ENCODE measurements at regions not wholly inside any gene's neighbourhood (a gene's known extent, or its start where the extent isn't known, plus 50 kb on each side); places are given as distances from the start of the nearest gene placed in this dataset.
"Not testable (repeated sequence)": the region's sequence is repeated elsewhere in the genome, so short reads cannot be mapped to it uniquely, and the experiment has no call there.

DNA sequence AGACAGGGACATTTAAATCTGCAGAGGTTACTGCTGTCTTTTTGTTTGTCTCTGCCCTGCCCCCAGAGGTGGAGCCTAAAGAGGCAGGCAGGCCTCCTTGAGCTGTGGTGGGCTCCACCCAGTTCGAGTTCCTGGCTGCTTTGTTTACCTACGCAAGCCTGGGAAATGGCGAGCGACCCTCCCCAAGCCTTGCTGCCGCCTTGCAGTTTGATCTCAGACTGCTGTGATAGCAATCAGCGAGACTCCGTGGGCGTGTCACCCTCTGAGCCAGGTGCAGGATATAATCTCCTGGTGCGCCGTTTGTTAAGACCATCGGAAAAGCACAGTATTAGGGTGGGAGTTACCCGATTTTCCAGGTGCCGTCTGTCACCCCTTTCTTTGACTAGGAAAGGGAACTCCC is 93.3 kb downstream of the ANKRD30BL start:
- H3K27me3 ChIP-seq (ENCODE audit: control insufficient read depth, insufficient read depth, low read length); H3K4me3 ChIP-seq (ENCODE audit: insufficient read depth, low read depth, low read length); DNase-seq: not testable (repeated sequence)

DNA sequence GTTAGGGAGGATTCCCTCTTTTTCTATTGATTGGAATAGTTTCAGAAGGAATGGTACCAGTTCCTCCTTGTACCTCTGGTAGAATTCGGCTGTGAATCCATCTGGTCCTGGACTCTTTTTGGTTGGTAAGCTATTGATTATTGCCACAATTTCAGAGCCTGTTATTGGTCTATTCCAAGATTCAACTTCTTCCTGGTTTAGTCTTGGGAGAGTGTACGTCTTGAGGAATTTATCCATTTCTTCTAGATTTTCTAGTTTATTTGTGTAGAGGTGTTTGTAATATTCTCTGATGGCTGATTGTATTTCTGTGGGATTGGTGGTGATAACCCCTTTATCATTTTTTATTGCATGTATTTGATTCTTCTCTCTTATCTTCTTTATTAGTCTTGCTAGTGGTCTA is 96.4 kb downstream of the ANKRD30BL start:
- H3K4me3 ChIP-seq (ENCODE audit: insufficient read depth, low read depth, low read length); H3K36me3 ChIP-seq (replicated peaks; ENCODE audit: control insufficient read depth, insufficient read depth, low read length); H3K27me3 ChIP-seq (ENCODE audit: control insufficient read depth, insufficient read depth, low read length); DNase-seq: not testable (repeated sequence)

More for the DNA sequence above, 93.3 kb downstream of the ANKRD30BL start:
- not testable (repeated sequence) for H3K36me3 ChIP-seq (replicated peaks; ENCODE audit: control insufficient read depth, insufficient read depth, low read length)

DNA sequence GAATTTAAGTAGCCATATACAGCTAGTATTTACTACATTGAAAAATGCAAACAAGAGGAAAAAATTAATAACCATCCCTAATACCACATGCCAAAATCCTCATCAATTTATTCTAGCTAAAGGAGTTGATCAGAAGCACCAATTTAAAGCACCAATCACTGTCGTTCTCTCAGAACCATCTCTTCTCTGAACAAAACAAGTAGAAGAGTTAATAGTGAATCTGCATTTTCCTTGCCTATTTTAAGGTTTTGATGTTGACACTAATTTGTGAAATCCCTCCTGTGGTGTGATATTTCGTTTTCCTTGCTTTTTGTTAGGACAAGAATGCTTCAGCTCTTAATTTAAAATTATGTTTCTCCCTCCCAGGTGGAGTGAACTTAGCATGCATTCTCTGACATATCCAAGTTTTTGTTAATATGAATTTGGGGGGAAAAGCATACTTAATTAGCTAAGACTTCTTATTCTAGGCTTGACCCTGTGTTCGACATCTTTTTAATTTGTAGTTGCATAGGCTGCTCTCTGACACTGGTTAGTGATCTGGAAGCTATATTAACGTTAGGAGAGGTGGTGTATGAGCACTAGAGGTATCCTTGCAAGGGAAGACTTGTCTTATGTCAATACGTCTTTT is 122.0 kb downstream of the ANKRD30BL start:
- peaks cover 34% of the 10 kb centered on the region for H3K27me3 ChIP-seq (ENCODE audit: control insufficient read depth, insufficient read depth, low read length)
- H3K36me3 ChIP-seq (replicated peaks; ENCODE audit: control insufficient read depth, insufficient read depth, low read length); DNase-seq; H3K4me3 ChIP-seq (ENCODE audit: insufficient read depth, low read depth, low read length): not testable (repeated sequence)

DNA sequence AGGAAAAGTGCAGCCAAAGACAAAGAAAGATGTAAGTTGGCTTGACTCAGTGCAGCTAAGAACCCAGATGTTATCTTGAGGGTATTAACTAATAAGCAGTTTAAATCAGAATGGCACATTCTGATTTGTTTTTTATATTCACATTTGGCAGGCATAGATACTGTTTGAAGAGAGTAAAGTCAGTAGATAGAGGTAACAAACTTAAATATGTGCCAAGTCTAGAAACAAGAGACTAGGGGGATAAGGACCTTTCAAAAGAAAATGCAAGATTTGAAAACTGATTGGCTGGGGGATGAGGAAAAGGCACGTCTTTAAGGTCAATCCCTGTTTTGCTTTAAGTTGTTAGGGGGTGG is 122.9 kb downstream of the ANKRD30BL start:
- Histone ChIP-seq H3K4me3 (ENCODE audit: insufficient read depth, low read depth, low read length) (peak overlapping the region; percentile 43; the same call in 1 of the 2 replicates), H3K27me3 (ENCODE audit: control insufficient read depth, insufficient read depth, low read length) (peaks cover 34% of the 10 kb centered on the region)
- H3K36me3 ChIP-seq (replicated peaks; ENCODE audit: control insufficient read depth, insufficient read depth, low read length); DNase-seq: not testable (repeated sequence)

DNA sequence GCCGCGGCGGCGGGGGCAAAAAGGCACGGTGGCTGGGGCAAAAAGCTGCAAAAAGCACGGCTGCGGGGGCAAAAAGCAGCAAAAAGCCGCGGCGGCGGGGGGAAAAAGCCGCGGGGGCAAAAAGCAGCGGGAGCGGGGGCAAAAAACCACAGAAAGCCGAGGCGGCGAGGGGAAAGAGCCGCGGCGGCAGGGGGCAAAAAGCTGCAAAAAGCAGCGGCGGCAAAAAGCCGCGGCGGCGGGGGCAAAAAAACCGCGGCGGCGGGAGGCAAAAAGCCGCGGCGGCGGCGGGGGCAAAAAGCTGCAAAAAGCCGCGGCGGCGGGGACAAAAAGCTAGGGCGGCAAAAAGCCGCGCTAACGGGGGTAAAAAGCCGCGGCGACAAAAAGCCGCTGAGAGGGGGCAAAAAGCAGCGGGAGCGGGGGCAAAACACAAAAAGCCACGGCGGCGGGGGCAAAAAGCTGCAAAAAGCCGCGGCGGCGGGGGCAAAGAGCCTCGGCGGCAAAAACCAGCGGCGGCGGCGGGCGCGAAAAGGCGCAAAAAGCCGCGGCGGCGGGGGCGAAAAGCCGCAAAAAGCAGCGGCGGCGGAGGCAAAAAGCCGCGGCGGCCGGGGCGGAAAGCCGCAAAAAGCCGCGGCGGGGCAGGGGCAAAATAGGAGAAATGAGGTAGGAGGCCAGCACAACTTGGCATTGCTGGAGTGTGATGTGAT is 123.4 kb downstream of the ANKRD30BL start:
- Histone ChIP-seq H3K27me3 (ENCODE audit: control insufficient read depth, insufficient read depth, low read length) (peaks cover 34% of the 10 kb centered on the region), H3K36me3 (replicated peaks; ENCODE audit: control insufficient read depth, insufficient read depth, low read length) (no peaks in the 10 kb centered on the region), H3K4me3 (ENCODE audit: insufficient read depth, low read depth, low read length) (peak overlapping the region; percentile 43)
- peak; percentile 26 for DNase-seq

DNA sequence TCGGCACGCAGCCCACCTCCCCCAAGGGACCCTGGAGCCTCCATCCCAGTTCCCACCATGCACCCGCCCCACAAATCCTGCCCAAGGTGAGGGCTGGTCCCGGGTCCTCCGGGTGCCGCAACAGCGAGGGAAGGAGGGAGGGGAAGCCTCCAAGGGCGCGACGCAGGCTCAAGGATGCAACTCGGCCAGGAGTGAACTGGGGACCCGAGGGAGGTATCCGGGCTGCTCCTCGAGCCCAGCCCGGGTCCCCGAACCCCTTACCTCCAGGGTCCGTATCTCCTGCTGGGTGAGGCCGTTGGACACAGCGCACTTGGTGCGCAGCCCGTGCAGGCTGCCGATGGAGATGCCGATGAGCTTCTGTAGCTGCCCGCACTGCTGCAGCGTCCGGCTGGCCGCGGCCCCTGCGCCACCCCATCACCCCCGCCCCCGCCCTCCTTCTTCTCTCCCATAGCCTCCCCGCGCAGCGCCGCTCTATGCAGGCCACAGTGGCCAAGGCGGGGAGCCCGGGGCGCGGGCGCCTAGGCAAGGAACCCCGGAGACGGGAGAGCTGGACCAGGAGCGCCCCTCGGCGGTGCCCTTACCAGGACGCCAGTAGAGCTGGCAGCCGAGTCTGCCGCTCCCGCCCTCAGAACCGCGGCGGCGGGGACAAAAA is 124.1 kb downstream of the ANKRD30BL start:
- Histone ChIP-seq H3K27me3 (ENCODE audit: control insufficient read depth, insufficient read depth, low read length) (peaks cover 34% of the 10 kb centered on the region), H3K36me3 (replicated peaks; ENCODE audit: control insufficient read depth, insufficient read depth, low read length) (no peaks in the 10 kb centered on the region), H3K4me3 (ENCODE audit: insufficient read depth, low read depth, low read length) (peak overlapping the region; percentile 43)
- DNase-seq: peak; percentile 64

DNA sequence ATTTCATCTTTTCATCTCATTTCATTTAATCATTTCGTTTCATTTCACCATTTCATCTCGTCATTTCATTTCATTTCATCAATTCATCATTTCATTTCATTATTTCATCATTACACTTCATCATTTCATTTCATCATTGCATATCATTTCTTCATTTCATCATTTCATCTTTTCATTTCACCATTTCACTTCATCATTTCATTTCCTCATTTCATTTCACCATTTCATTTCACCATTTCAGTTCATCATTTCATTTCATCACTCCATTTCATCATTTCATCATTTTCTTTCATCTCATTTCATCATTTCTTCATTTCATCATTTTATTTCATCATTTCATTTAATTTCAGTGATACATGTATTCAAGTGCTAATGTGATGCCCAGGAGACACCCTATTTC is 127.1 kb downstream of the ANKRD30BL start:
- no peak for DNase-seq
- H3K27me3 ChIP-seq (ENCODE audit: control insufficient read depth, insufficient read depth, low read length): peaks cover 29% of the 10 kb centered on the region
- H3K36me3 ChIP-seq (replicated peaks; ENCODE audit: control insufficient read depth, insufficient read depth, low read length): no peaks in the 10 kb centered on the region
- no peak overlapping the region for H3K4me3 ChIP-seq (ENCODE audit: insufficient read depth, low read depth, low read length)

DNA sequence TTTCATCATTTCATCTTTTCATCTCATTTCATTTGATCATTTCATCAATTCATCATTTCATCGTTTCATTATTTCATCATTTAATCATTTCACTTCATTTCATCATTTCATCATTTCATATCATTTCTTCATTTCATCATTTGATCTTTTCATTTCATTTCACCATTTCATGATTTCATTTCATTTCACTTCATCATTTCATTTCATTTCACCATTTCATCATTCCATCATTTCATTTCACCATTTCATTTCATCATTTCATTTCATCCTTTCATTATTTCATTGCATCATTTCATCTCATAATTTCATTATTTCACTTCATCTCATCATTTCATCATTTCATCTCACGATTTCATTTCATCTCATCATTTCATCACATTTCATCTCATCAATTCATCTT is 127.8 kb downstream of the ANKRD30BL start:
- Histone ChIP-seq H3K36me3 (replicated peaks; ENCODE audit: control insufficient read depth, insufficient read depth, low read length) (no peaks in the 10 kb centered on the region), H3K4me3 (ENCODE audit: insufficient read depth, low read depth, low read length) (no peak overlapping the region), H3K27me3 (ENCODE audit: control insufficient read depth, insufficient read depth, low read length) (peaks cover 22% of the 10 kb centered on the region)
- no peak for DNase-seq

DNA sequence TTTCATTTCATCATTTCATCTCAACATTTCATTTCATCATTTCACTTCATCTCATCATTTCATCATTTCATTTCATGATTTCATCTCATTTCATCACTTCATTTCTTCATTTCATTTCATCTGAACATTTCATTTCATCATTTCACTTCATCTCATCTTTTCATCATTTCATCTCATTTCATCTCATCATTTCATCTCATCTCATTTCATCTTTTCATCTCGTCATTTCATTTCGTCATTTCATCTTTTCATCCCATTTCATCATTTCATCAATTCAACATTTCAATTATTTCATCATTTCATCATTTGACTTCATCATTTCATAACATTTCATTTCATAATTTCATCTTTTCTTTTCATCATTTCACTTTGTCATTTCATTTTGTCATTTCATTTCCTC is 128.4 kb downstream of the ANKRD30BL start:
- Histone ChIP-seq H3K36me3 (replicated peaks; ENCODE audit: control insufficient read depth, insufficient read depth, low read length) (no peaks in the 10 kb centered on the region), H3K4me3 (ENCODE audit: insufficient read depth, low read depth, low read length) (no peak overlapping the region), H3K27me3 (ENCODE audit: control insufficient read depth, insufficient read depth, low read length) (peaks cover 16% of the 10 kb centered on the region)
- DNase-seq: no peak

DNA sequence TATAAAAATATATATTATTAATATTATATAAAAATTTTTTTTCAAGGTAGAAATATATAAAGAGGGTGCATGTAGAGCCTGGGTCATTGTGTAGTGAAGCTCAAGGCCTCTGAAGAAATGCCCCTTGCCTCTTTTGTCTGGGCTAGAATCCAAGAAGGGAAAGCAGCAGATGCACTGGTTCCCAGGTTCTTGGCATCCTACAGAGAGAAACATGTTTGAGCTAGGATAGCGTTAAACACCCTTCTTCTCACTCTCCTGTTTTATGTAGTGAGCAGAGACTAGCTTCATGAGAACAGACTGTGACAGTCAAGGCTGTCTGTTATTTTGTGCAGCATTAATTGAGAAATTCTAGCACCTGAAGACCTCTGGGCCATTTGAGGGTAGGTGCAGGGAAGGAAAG is 149.7 kb downstream of the ANKRD30BL start:
- H3K4me3 ChIP-seq (ENCODE audit: insufficient read depth, low read depth, low read length); DNase-seq; H3K36me3 ChIP-seq (replicated peaks; ENCODE audit: control insufficient read depth, insufficient read depth, low read length): not testable (repeated sequence)
- peaks cover 20% of the 10 kb centered on the region for H3K27me3 ChIP-seq (ENCODE audit: control insufficient read depth, insufficient read depth, low read length)

DNA sequence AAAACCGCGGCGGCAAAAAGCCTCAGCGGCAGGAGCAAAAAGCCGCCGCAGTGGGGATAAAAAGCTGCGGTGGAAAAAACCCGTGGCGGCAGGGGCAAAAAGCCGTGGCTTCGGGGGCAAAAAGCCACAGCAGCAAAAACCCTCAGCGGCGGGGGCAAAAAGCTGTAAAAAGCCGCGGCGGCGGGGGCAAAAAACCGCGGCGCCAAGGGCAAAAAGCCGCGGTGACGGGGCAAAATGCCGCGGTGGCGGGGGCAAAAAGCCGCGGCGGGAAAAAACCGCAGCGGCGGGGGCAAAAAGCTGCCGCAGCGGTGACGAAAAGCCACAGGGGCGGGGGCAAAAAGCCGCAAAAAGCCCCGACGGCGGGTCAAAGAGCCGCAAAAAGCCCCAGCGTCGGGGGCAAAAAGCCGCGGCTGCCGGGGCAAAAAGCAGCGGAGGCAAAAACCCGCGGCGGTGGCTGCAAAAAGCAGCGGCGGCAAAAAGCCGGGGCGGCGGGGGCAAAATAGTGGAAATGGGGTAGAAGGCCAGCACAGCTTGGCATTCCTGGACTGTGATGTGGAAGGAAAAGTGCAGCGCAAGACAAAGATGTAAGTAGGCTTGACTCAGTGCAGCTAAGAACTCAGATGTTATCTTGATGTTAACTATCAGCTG is 151.8 kb downstream of the ANKRD30BL start:
- Histone ChIP-seq H3K27me3 (ENCODE audit: control insufficient read depth, insufficient read depth, low read length) (peaks cover 20% of the 10 kb centered on the region), H3K36me3 (replicated peaks; ENCODE audit: control insufficient read depth, insufficient read depth, low read length) (no peaks in the 10 kb centered on the region), H3K4me3 (ENCODE audit: insufficient read depth, low read depth, low read length) (peak overlapping the region; percentile 27)
- peak; percentile 24 for DNase-seq

DNA sequence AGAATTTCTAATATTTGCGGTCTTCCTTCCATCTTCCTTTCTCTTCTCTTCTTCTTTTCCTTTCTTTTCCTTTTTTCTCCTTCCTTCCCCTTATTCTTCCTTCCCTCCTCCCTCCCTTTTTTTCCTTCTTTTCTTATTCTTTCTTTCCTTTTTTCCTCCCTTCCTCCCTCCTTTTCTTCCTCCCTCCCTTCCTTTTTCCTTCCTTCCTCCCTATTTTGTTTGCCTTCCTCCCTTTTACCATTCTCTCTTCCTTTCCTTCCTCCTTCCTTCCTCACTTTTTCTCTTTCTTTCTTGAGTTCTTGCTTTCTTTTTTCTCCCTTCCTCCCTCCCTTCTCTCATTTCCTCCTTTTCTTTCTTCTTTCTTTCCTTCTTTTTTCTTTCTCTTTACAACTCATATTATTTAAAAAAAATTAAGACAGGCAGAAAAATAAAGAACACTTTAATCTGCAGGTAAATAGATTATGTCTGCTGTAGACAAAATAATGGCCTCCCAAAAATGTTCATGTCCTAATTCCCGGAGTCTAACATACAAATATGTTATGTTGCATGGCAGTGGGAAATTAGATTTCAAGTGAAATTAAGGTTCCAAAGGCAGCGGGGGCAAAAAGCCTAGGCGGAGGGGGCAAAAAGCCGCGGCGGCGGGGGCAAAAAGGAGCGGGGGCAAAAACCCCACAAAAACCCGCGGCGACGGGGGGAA is 152.4 kb downstream of the ANKRD30BL start:
- H3K27me3 ChIP-seq (ENCODE audit: control insufficient read depth, insufficient read depth, low read length): peaks cover 20% of the 10 kb centered on the region
- peak overlapping the region; percentile 27; the same call in 1 of the 2 replicates for H3K4me3 ChIP-seq (ENCODE audit: insufficient read depth, low read depth, low read length)
- H3K36me3 ChIP-seq (replicated peaks; ENCODE audit: control insufficient read depth, insufficient read depth, low read length): no peaks in the 10 kb centered on the region
- no peak for DNase-seq

DNA sequence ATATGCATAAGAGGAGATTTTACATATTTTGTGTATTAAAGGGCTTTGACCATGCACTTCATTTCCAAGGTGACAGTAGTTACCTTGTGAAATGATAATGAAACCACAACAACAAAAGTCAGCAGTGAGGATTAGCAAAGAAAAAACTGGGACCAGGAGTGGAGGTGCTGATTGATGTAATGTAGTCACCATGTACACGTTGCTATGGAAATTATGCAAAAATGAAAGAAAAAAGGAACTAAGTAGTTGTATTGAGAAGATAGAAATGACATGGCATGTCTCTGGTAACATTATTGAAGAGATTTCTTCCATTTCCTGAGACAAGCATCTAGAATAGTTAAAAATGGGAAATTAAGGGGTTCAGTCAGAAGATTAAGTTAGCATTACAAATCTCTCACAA is 171.0 kb downstream of the ANKRD30BL start:
- DNase-seq; H3K27me3 ChIP-seq (ENCODE audit: control insufficient read depth, insufficient read depth, low read length); H3K4me3 ChIP-seq (ENCODE audit: insufficient read depth, low read depth, low read length); H3K36me3 ChIP-seq (replicated peaks; ENCODE audit: control insufficient read depth, insufficient read depth, low read length): not testable (repeated sequence)

DNA sequence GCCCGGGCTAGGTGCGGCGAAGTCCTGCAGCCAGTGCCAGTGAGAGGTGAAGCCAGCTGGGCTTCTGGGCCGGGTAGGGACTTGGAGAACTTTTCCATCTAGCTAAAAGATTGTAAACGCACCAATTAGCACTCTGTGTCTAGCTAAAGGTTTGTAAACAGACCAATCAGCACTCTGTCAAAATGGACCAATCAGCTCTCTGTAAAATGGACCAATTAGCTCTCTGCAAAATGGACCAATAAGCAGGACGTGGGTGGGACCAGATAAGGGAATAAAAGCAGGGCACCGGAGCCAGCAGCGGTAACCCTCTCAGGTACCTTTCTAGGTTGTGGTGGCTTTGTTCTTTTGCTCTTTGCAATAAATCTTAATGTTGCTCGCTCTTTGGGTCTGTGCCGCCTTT is 195.1 kb downstream of the ANKRD30BL start:
- not testable (repeated sequence) for H3K27me3 ChIP-seq (ENCODE audit: control insufficient read depth, insufficient read depth, low read length); H3K4me3 ChIP-seq (ENCODE audit: insufficient read depth, low read depth, low read length); DNase-seq; H3K36me3 ChIP-seq (replicated peaks; ENCODE audit: control insufficient read depth, insufficient read depth, low read length)
